Body of pancreas (tissue), 4 donors: ENCODE measurements at regions not wholly inside any gene's neighbourhood (a gene's known extent, or its start where the extent isn't known, plus 50 kb on each side); places are given as distances from the start of the nearest gene placed in this dataset.

Experiments
- ATAC-seq: fragments of 150-250 bp; one replicate; pipeline ENCODE4 v1.9.1; 2016
- DNase-seq, 4 donors: peaks; one replicate each; pipeline ENCODE4 v3.0.0-alpha.2; 2019
- H3K27ac ChIP-seq, 4 donors: fragments of 200-600 bp; sonication (generic); 1 replicate in 3 of 4; 2 replicates in 1 of 4; pipeline versions ENCODE4 v1.5.1 to v1.6.1; 2016 to 2019; ENCODE audit warnings: mild to moderate bottlenecking in 1 of 4, mixed read lengths in 1 of 4, moderate library complexity in 1 of 4
- H3K27me3 ChIP-seq, 2 donors: fragments of 200-600 bp; sonication (generic); one replicate each; pipeline ENCODE4 v1.6.0; 2016; ENCODE audit warnings: mild to moderate bottlenecking in 1 of 2
- H3K36me3 ChIP-seq, 2 donors: fragments of 200-600 bp; sonication (generic); replicated peaks in 1 of 2; 2 replicates each; pipeline ENCODE4 v1.5.1; 2016; ENCODE audit warnings: low read depth in 2 of 2; ENCODE audit not compliant: insufficient read depth in 1 of 2
- H3K4me1 ChIP-seq: fragments of 200-600 bp; sonication (generic); one replicate; pipeline ENCODE4 v1.6.0; 2016
- H3K4me3 ChIP-seq, 2 donors: fragments of 200-600 bp; sonication (generic); 1 replicate in 1 of 2; 2 replicates in 1 of 2; pipeline ENCODE4 v1.5.1; 2016 to 2019
- H3K9me3 ChIP-seq, 3 donors: fragments of 200-600 bp; sonication (generic); 1 replicate in 2 of 3; 2 replicates in 1 of 3; pipeline ENCODE4 v1.5.1; 2016
- CTCF ChIP-seq, 7 experiments: fragments of 450-650 bp in 4 of 7; fragments of 200-600 bp in 3 of 7; sonication (generic) in 3 of 7; IDR thresholded peaks; one replicate each; pipeline ENCODE4 v1.5.1; 2016 to 2019; ENCODE audit warnings: antibody characterized with exemption in 7 of 7
- POLR2A ChIP-seq, 3 donors: fragments of 450-650 bp; IDR thresholded peaks; one replicate each; pipeline ENCODE4 v1.6.1; 2016; ENCODE audit warnings: antibody characterized with exemption in 3 of 3, mild to moderate bottlenecking in 2 of 3
- WGBS, 2 donors: methylation state at CpG; one replicate each; pipeline ENCODE4 v1.1.5; 2017; 5-methylcytosine and 5-hydroxymethylcytosine counted together
- intact Hi-C: fragments of 100-400 bp; cut with DNase I; formaldehyde crosslinking; loops from one replicate; pipeline ENCODE4 v1.15.1; 2023

- intact Hi-C loops: no loop called here
- 69 to 84% methylated on average over 4 of the region's 4 CpGs for WGBS, 2 donors
- Histone ChIP-seq H3K4me3 (no peak overlapping the region), H3K4me1 (no peaks in the 10 kb centered on the region), H3K9me3 (no peaks in the 10 kb centered on the region), H3K27me3 (no peaks in the 10 kb centered on the region), H3K27ac (no peak overlapping the region), H3K36me3 (no peaks in the 10 kb centered on the region)
- no peak for ATAC-seq
- TF ChIP-seq CTCF (IDR thresholded peaks at IDR 0.05): no peak
- no peak for TF ChIP-seq POLR2A (IDR thresholded peaks at IDR 0.05)
- no peak for DNase-seq
Measured at GRCh38 chr5:92527311-92528078, 1053.5 kb downstream of the NR2F1-AS1 start.

DNA sequence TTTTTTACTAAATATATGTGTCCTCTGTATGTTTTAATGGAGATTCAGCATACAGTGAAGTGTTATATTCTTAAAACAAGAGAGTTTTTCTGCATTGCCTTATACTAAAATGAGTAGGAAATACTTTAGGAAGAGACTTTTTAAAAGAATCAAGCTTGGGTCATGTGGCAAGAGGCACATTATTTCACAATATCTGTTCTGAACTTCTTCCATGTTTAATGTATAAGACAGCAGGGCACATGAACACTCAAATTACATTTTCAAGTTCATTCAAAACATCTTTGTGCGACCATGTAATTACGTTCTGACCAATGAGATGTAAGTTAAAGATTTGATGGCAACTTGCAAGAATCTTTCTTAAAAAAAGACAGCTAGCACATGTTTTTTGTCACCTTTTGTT is 1055.9 kb downstream of the NR2F1-AS1 start:
- Histone ChIP-seq H3K36me3 (no peaks in the 10 kb centered on the region), H3K4me1 (no peaks in the 10 kb centered on the region), H3K27me3 (no peaks in the 10 kb centered on the region), H3K9me3 (no peaks in the 10 kb centered on the region), H3K27ac (no peak overlapping the region), H3K4me3 (no peak overlapping the region)
- DNase-seq (no peak), ATAC-seq (no peak)
- TF ChIP-seq CTCF (IDR thresholded peaks at IDR 0.05) (no peak), POLR2A (IDR thresholded peaks at IDR 0.05) (no peak)
- WGBS, 2 donors: 73 to 74% methylated on average over 2 of the region's 2 CpGs
- intact Hi-C loops: no loop called here

DNA sequence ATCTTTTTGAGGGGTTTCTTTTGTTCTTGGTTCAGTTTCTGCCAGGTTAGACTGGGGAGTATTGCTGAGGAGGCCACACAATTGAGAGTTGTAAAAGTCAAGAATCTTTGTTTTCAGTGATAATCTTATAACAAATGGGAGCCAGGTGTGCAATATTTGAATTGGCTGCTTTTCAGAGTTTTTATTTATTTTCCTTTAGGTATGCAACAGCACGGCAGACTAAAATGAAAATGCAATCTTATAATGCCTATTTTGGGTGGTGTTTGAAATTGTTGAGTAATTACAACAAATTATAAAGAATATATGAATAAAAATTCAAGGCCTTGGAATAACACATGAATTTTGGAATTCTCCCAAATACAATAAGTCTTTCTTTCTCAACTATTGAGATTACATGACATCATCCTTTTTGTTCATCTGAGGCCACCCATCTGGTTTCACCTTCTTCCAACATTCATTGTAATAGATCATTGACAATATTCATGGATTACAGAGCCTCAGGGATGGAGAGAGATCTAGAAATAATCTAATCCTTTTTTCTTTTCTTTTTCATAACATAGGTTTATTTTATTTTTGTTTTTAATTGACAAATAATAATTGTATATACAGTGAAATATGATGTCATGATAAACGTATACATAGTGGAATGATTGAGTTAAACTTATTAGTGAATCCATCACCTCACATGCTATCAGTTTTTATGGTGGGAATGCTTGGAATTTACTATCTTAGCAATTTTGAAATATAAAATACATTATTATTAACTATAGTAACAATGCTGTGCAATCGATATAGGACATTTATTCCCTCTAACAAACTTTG is 1061.0 kb downstream of the NR2F1-AS1 start:
- DNase-seq (no peak), ATAC-seq (peak; percentile 55)
- no peaks in the 10 kb centered on the region for H3K27me3 ChIP-seq
- no peaks in the 10 kb centered on the region for H3K9me3 ChIP-seq
- TF ChIP-seq CTCF (IDR thresholded peaks at IDR 0.05): no peak
- no peak for TF ChIP-seq POLR2A (IDR thresholded peaks at IDR 0.05)
- intact Hi-C loops: no loop called here
- H3K4me3 ChIP-seq: no peak overlapping the region
- peaks cover 11% of the 10 kb centered on the region for H3K4me1 ChIP-seq
- H3K36me3 ChIP-seq: no peaks in the 10 kb centered on the region
- H3K27ac ChIP-seq: no peak overlapping the region
- 38 to 47% methylated on average over 3 of the region's 3 CpGs for WGBS, 2 donors

- Histone ChIP-seq H3K27me3 (no peaks in the 10 kb centered on the region), H3K36me3 (no peaks in the 10 kb centered on the region), H3K9me3 (no peaks in the 10 kb centered on the region), H3K4me3 (no peak overlapping the region), H3K27ac (no peak overlapping the region), H3K4me1 (peaks cover 11% of the 10 kb centered on the region)
- DNase-seq (peak; percentile 12 to 25 (median 14)), ATAC-seq (peak; percentile 72)
- 22 to 32% methylated on average over 4 of the region's 4 CpGs for WGBS, 2 donors
- TF ChIP-seq CTCF (IDR thresholded peaks at IDR 0.05) (peak; percentile 36 to 57 (median 51)), POLR2A (IDR thresholded peaks at IDR 0.05) (no peak)
- intact Hi-C loops: no loop called here
Measured at GRCh38 chr5:92518318-92518904, 1062.6 kb downstream of the NR2F1-AS1 start.
